Prostate gland (tissue), 2 donors: ENCODE measurements at regions not wholly inside any gene's neighbourhood (a gene's known extent, or its start where the extent isn't known, plus 50 kb on each side); places are given as distances from the start of the nearest gene placed in this dataset.

Experiments
- CTCF ChIP-seq, 4 experiments: fragments of 200-600 bp in 2 of 4; fragments of 450-650 bp in 2 of 4; sonication (generic) in 2 of 4; IDR thresholded peaks; 1 replicate in 3 of 4; 2 replicates in 1 of 4; pipeline ENCODE4 v1.5.1; 2016 to 2019; ENCODE audit warnings: antibody characterized with exemption in 4 of 4, mild to moderate bottlenecking in 2 of 4, moderate library complexity in 2 of 4
- POLR2A ChIP-seq: fragments of 450-650 bp; IDR thresholded peaks from one replicate; pipeline ENCODE4 v1.6.1; 2016; ENCODE audit warnings: antibody characterized with exemption, mild to moderate bottlenecking
- POLR2AphosphoS5 ChIP-seq: sonication (generic); formaldehyde crosslinking; IDR thresholded peaks from one replicate; pipeline ENCODE4 v1.6.1; 2017; ENCODE audit warnings: antibody characterized with exemption

DNA sequence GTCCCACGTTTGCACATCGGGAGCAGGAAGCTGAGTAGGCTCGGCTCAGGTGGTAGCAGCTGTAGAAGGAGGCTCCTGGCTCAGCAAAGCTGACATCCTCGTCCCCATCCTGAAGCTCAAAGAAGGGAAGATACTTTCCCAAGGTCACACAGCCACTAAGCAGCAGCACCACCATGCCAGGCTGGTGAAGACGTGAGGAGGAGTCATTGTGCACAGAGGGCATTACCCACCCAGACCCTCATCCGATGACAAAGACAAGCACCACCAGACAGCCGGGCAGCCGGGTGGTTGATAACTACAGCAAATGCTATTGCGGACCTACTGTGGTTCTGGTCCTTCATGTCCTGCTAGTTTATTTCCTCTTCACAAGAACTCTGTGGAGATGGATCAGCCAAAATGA is 186.9 kb downstream of the MATN1 start:
- TF ChIP-seq CTCF (IDR thresholded peaks at IDR 0.05) (no peak), POLR2A (no peak), POLR2AphosphoS5 (no peak)
